HL-60 (cell line): ENCODE measurements at regions not wholly inside any gene's neighbourhood (a gene's known extent, or its start where the extent isn't known, plus 50 kb on each side); places are given as distances from the start of the nearest gene placed in this dataset.

Source experiments
- CTCF ChIP-seq: IDR thresholded peaks from one replicate; pipeline ENCODE4 v1.5.1; 2011; ENCODE audit warnings: low read length, control low read depth, inconsistent platforms; ENCODE audit not compliant: insufficient read depth
- GABPA ChIP-seq: IDR thresholded peaks from 2 replicates; pipeline ENCODE4 v1.6.1; 2012; ENCODE audit warnings: low read depth
- POLR2AphosphoS5 ChIP-seq: IDR thresholded peaks from 2 replicates; pipeline ENCODE4 v1.6.1; 2012; ENCODE audit warnings: low read depth
- SPI1 ChIP-seq: IDR thresholded peaks from 2 replicates; pipeline ENCODE4 v1.6.1; 2012; ENCODE audit warnings: low read depth, mild to moderate bottlenecking, borderline replicate concordance

GRCh38 chr3:5607581-5607980 is 420.1 kb downstream of the EDEM1 start:
- TF ChIP-seq CTCF (no peak), POLR2AphosphoS5 (no peak), SPI1 (no peak), GABPA (no peak)
